ENCODE measurements at regions not wholly inside any gene's neighbourhood (a gene's known extent, or its start where the extent isn't known, plus 50 kb on each side); places are given as distances from the start of the nearest gene placed in this dataset.

DNA sequence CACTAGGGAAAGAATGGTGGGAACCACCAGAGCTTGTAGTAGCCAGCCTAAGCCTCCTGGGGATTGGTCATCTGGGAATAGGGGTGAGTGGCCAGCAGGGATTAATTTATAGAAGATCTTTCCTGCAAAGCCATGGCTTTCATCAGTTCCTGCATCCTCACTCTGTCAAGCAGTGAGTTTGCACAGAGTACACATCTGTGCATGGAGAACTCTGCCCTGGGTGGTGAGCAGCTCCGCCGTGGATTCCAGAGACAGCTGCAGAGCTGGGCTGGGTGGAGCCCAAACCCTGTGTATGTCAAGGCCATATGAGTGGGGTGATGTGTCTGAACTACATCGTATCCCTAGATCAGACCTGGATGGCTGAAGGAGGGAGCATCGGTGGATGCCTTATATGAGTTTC lies 182.2 kb downstream of the GLI2 start:
- Histone ChIP-seq H3K27me3 (ENCODE audit: insufficient read depth, insufficient read length) (no peaks in the 10 kb centered on the region), H3K36me3 (ENCODE audit: insufficient read depth, insufficient read length, low read length) (peaks cover 22% of the 10 kb centered on the region), H3K9me3 (ENCODE audit: insufficient read depth, low read length) (no peaks in the 10 kb centered on the region), H3K9ac (ENCODE audit: insufficient read length, low read depth) (no peak overlapping the region), H3K4me3 (ENCODE audit: insufficient read length, low read depth) (no peak overlapping the region), H3K4me1 (ENCODE audit: insufficient read depth, insufficient read length) (peaks cover 19% of the 10 kb centered on the region)
- DNase-seq (ENCODE audit: low read depth, low spot score): no peak
- no peak for TF ChIP-seq SUZ12 (IDR thresholded peaks at IDR 0.05; ENCODE audit: extremely low read depth, insufficient read depth, insufficient read length)
- TF ChIP-seq ZNF274 (IDR thresholded peaks at IDR 0.05; ENCODE audit: low read depth, low read length): no peak
- no peak for TF ChIP-seq YY1 (IDR thresholded peaks at IDR 0.05; ENCODE audit: insufficient read depth, insufficient read length)

DNA sequence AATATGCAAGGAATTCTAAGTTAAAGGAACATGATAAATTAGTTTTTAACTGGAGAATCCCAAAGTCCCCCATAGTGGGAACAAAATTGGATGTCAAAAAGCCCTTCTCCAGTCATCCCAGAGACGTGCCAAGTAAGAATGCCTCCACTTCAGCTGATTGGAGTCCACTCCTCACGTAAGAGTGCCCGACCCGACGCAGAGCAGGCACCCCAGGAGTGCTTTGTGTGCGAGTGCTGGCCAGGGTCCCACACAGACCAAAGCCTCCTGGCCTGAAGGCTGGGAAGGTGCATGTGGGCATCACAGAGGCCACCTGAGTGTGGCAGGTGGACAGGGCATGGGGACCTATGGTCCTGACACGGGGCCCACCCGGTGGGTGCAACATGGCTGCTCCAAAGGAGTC lies 183.5 kb downstream of the GLI2 start:
- H3K36me3 ChIP-seq (ENCODE audit: insufficient read depth, insufficient read length, low read length): peaks cover 19% of the 10 kb centered on the region
- no peak for DNase-seq (ENCODE audit: low read depth, low spot score)
- H3K4me1 ChIP-seq (ENCODE audit: insufficient read depth, insufficient read length): peaks cover 19% of the 10 kb centered on the region
- no peaks in the 10 kb centered on the region for H3K27me3 ChIP-seq (ENCODE audit: insufficient read depth, insufficient read length)
- H3K4me3 ChIP-seq (ENCODE audit: insufficient read length, low read depth): no peak overlapping the region
- TF ChIP-seq ZNF274 (IDR thresholded peaks at IDR 0.05; ENCODE audit: low read depth, low read length) (no peak), YY1 (IDR thresholded peaks at IDR 0.05; ENCODE audit: insufficient read depth, insufficient read length) (no peak), SUZ12 (IDR thresholded peaks at IDR 0.05; ENCODE audit: extremely low read depth, insufficient read depth, insufficient read length) (no peak)
- H3K9ac ChIP-seq (ENCODE audit: insufficient read length, low read depth): no peak overlapping the region
- no peaks in the 10 kb centered on the region for H3K9me3 ChIP-seq (ENCODE audit: insufficient read depth, low read length)

DNA sequence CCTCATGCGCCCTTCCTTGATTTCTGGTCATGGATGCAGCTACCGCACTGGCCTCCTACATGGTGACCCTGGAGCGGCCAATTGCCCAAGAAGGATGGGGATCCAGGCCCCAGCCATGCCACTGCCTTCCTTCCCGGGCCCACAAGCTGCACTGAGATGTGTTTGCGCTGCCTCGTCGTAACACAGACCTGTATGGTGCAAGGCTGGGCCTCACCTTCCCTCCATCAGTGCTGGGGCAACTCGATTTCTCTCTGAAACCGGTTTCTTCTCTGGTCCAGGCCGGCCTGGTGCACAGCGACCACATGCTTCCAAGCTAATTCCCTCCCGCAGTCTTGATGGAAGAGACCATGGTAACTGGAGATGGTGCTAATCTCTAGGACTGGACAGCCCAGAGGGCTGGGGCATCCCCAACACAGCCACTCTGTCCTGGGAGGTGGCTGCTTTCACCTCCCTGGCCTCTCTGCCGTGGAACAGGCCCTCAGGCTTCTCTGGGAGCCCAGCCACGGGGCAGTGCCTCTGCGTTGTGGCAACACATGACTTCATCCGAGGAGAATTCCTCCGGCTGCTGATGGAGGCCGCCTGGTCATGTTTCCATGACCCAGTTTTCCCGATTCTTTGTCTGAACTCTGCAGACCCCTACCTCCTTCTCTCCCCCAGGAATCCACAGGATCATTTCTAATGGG lies 184.2 kb downstream of the GLI2 start:
- H3K4me3 ChIP-seq (ENCODE audit: insufficient read length, low read depth): no peak overlapping the region
- no peaks in the 10 kb centered on the region for H3K9me3 ChIP-seq (ENCODE audit: insufficient read depth, low read length)
- DNase-seq (ENCODE audit: low read depth, low spot score): no peak
- H3K4me1 ChIP-seq (ENCODE audit: insufficient read depth, insufficient read length): peaks cover 15% of the 10 kb centered on the region
- no peak for TF ChIP-seq SUZ12 (IDR thresholded peaks at IDR 0.05; ENCODE audit: extremely low read depth, insufficient read depth, insufficient read length)
- TF ChIP-seq ZNF274 (IDR thresholded peaks at IDR 0.05; ENCODE audit: low read depth, low read length): no peak
- no peak for TF ChIP-seq YY1 (IDR thresholded peaks at IDR 0.05; ENCODE audit: insufficient read depth, insufficient read length)
- H3K27me3 ChIP-seq (ENCODE audit: insufficient read depth, insufficient read length): no peaks in the 10 kb centered on the region
- no peak overlapping the region for H3K9ac ChIP-seq (ENCODE audit: insufficient read length, low read depth)
- H3K36me3 ChIP-seq (ENCODE audit: insufficient read depth, insufficient read length, low read length): peaks cover 16% of the 10 kb centered on the region

DNA sequence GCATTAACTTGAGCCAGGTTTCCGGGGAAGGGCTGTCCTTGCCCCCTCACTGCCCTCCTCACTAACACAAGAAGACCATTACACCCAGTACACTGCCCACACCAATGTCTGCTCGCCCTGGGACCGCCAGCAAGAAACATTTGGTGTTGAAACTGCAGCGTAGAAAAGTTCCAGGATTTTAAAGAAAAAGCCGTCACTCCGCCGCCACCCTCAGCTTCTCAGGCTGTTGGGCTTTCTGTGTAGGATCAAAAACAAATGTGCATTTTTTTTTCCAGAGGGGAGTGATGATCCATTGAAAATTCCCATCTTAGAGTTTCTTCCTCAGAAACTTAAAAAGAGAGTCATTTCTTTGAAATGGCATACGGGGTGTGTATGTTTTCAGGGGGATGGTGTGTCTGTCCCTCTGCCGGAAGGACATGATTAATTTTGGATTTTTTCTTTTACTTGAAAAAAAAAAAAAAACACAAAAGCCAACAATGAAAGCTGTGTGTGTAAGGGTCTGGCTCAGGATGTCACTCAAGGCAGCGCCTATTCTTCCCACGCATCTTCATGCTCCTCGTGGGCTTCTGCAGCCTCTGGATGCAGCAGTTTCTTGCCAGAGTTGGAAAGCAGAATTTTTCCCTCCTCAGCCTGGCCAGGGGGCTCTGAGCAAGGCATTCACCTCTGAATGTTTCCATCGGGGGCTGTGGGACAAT lies 184.9 kb downstream of the GLI2 start:
- Histone ChIP-seq H3K27me3 (ENCODE audit: insufficient read depth, insufficient read length) (no peaks in the 10 kb centered on the region), H3K9ac (ENCODE audit: insufficient read length, low read depth) (no peak overlapping the region)
- TF ChIP-seq SUZ12 (IDR thresholded peaks at IDR 0.05; ENCODE audit: extremely low read depth, insufficient read depth, insufficient read length) (no peak), YY1 (IDR thresholded peaks at IDR 0.05; ENCODE audit: insufficient read depth, insufficient read length) (no peak), ZNF274 (IDR thresholded peaks at IDR 0.05; ENCODE audit: low read depth, low read length) (no peak)

DNA sequence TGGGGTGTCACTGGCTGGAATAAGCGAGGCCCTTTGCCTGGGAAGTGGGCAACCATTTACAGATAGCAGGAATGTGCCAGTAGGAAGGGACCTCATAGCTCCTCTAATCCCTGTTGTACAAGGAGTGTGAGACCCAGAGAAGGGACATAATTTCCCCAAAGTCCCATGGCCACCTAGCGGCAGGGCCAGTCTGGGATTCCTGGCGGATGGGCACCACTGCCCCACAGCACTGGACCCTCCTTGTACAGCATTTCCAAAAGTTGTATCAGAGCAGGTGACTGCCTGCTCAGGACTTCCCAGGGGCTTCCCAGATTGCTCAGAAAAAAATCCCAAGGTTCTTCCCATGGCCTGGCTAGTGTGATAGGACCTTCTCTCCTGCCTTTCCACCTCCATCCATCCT lies 185.8 kb downstream of the GLI2 start:
- no peak for DNase-seq (ENCODE audit: low read depth, low spot score)
- no peak overlapping the region for H3K4me3 ChIP-seq (ENCODE audit: insufficient read length, low read depth)
- H3K4me1 ChIP-seq (ENCODE audit: insufficient read depth, insufficient read length): peaks cover 9% of the 10 kb centered on the region
- H3K36me3 ChIP-seq (ENCODE audit: insufficient read depth, insufficient read length, low read length): peaks cover 15% of the 10 kb centered on the region
- H3K9ac ChIP-seq (ENCODE audit: insufficient read length, low read depth): no peak overlapping the region
- H3K27me3 ChIP-seq (ENCODE audit: insufficient read depth, insufficient read length): no peaks in the 10 kb centered on the region
- TF ChIP-seq ZNF274 (IDR thresholded peaks at IDR 0.05; ENCODE audit: low read depth, low read length): no peak
- no peak for TF ChIP-seq SUZ12 (IDR thresholded peaks at IDR 0.05; ENCODE audit: extremely low read depth, insufficient read depth, insufficient read length)
- no peak for TF ChIP-seq YY1 (IDR thresholded peaks at IDR 0.05; ENCODE audit: insufficient read depth, insufficient read length)
- H3K9me3 ChIP-seq (ENCODE audit: insufficient read depth, low read length): no peaks in the 10 kb centered on the region

More for the DNA sequence above, 184.9 kb downstream of the GLI2 start:
- peaks cover 10% of the 10 kb centered on the region for H3K4me1 ChIP-seq (ENCODE audit: insufficient read depth, insufficient read length)
- no peaks in the 10 kb centered on the region for H3K9me3 ChIP-seq (ENCODE audit: insufficient read depth, low read length)
- peaks cover 15% of the 10 kb centered on the region for H3K36me3 ChIP-seq (ENCODE audit: insufficient read depth, insufficient read length, low read length)
- no peak for DNase-seq (ENCODE audit: low read depth, low spot score)
- H3K4me3 ChIP-seq (ENCODE audit: insufficient read length, low read depth): no peak overlapping the region

- Histone ChIP-seq H3K4me3 (ENCODE audit: insufficient read length, low read depth) (no peak overlapping the region), H3K9me3 (ENCODE audit: insufficient read depth, low read length) (no peaks in the 10 kb centered on the region), H3K4me1 (ENCODE audit: insufficient read depth, insufficient read length) (peaks cover 9% of the 10 kb centered on the region), H3K36me3 (ENCODE audit: insufficient read depth, insufficient read length, low read length) (peaks cover 21% of the 10 kb centered on the region), H3K9ac (ENCODE audit: insufficient read length, low read depth) (no peak overlapping the region), H3K27me3 (ENCODE audit: insufficient read depth, insufficient read length) (no peaks in the 10 kb centered on the region)
- TF ChIP-seq SUZ12 (IDR thresholded peaks at IDR 0.05; ENCODE audit: extremely low read depth, insufficient read depth, insufficient read length) (no peak), YY1 (IDR thresholded peaks at IDR 0.05; ENCODE audit: insufficient read depth, insufficient read length) (no peak), ZNF274 (IDR thresholded peaks at IDR 0.05; ENCODE audit: low read depth, low read length) (no peak)
- DNase-seq (ENCODE audit: low read depth, low spot score): no peak
Measured at GRCh38 chr2:120922571-120923332, 187.1 kb downstream of the GLI2 start.

DNA sequence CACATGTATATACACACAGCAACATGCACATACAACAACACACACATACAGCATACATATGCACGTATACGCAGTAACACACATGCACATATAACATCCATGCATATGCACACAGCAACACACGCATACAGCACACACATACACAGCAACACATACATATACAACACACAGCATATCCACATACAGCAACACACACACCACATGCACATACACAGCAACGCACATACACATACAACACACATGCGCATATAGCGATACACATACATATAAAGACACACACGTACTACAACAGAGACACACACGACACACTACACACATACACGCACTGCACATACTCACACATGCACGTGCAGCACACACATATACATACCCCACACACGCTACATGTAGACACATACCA lies 187.8 kb downstream of the GLI2 start:
- Histone ChIP-seq H3K9ac (ENCODE audit: insufficient read length, low read depth) (no peak overlapping the region), H3K4me3 (ENCODE audit: insufficient read length, low read depth) (no peak overlapping the region), H3K27me3 (ENCODE audit: insufficient read depth, insufficient read length) (no peaks in the 10 kb centered on the region), H3K36me3 (ENCODE audit: insufficient read depth, insufficient read length, low read length) (peaks cover 25% of the 10 kb centered on the region), H3K4me1 (ENCODE audit: insufficient read depth, insufficient read length) (peaks cover 9% of the 10 kb centered on the region), H3K9me3 (ENCODE audit: insufficient read depth, low read length) (no peaks in the 10 kb centered on the region)
- no peak for TF ChIP-seq ZNF274 (IDR thresholded peaks at IDR 0.05; ENCODE audit: low read depth, low read length)
- TF ChIP-seq SUZ12 (IDR thresholded peaks at IDR 0.05; ENCODE audit: extremely low read depth, insufficient read depth, insufficient read length): no peak
- TF ChIP-seq YY1 (IDR thresholded peaks at IDR 0.05; ENCODE audit: insufficient read depth, insufficient read length): no peak
- no peak for DNase-seq (ENCODE audit: low read depth, low spot score)
